OCI-LY3 (cell line): ENCODE measurements at regions not wholly inside any gene's neighbourhood (a gene's known extent, or its start where the extent isn't known, plus 50 kb on each side); places are given as distances from the start of the nearest gene placed in this dataset.

ENCODE experiments used
- H2AFZ ChIP-seq: fragments of 200-600, 300-600 bp; shearing (Covaris generic); 2 replicates; pipeline ENCODE4 v1.6.0; 2014; ENCODE audit warnings: antibody characterized with exemption, low read depth, low read length
- H3K27ac ChIP-seq: fragments of 200-600, 300-600 bp; sonication (generic); 2 replicates; pipeline ENCODE4 v1.5.1; 2014; ENCODE audit warnings: mild to moderate bottlenecking, low read length, moderate library complexity, mixed read lengths
- H3K27me3 ChIP-seq: fragments of 200-600, 300-600 bp; sonication (generic); 2 replicates; pipeline ENCODE4 v1.6.1; 2014; ENCODE audit warnings: low read depth, low read length, mixed read lengths
- H3K36me3 ChIP-seq: fragments of 200-600, 300-600 bp; sonication (generic); replicated peaks from 2 replicates; pipeline ENCODE3; 2014; ENCODE audit warnings: low read depth, low read length, mixed read lengths
- H3K4me1 ChIP-seq: fragments of 300-600, 200-600 bp; sonication (generic); 2 replicates; pipeline ENCODE4 v1.6.1; 2014; ENCODE audit warnings: low read length, mixed read lengths
- H3K4me2 ChIP-seq: fragments of 200-600, 300-600 bp; sonication (generic); 2 replicates; pipeline ENCODE4 v1.6.1; 2014; ENCODE audit warnings: low read length, mixed read lengths
- H3K4me3 ChIP-seq: fragments of 300-600, 200-600 bp; sonication (generic); 2 replicates; pipeline ENCODE4 v1.5.1; 2014; ENCODE audit warnings: antibody characterized with exemption, mild to moderate bottlenecking, low read length, moderate library complexity
- H3K79me2 ChIP-seq: fragments of 300-600, 200-600 bp; shearing (Covaris generic); 2 replicates; pipeline ENCODE4 v1.6.1; 2014; ENCODE audit warnings: mild to moderate bottlenecking, low read length, mixed read lengths
- H3K9ac ChIP-seq: fragments of 300-600, 200-600 bp; shearing (Covaris generic); 2 replicates; pipeline ENCODE4 v1.6.0; 2014; ENCODE audit warnings: mild to moderate bottlenecking, low read length, moderate library complexity
- H3K9me3 ChIP-seq: fragments of 200-600, 300-600 bp; shearing (Covaris generic); 2 replicates; pipeline ENCODE4 v1.6.1; 2014; ENCODE audit warnings: low read length, mixed read lengths; ENCODE audit not compliant: insufficient read depth
- H4K20me1 ChIP-seq: fragments of 200-600, 300-600 bp; sonication (generic); 2 replicates; pipeline ENCODE4 v1.6.1; 2016; ENCODE audit warnings: low read length, mixed read lengths; ENCODE audit not compliant: insufficient read depth
- CTCF ChIP-seq: fragments of 200-600, 300-600 bp; sonication (generic); IDR thresholded peaks from 2 replicates; pipeline ENCODE4 v1.5.1; 2014; ENCODE audit warnings: antibody characterized with exemption, low read length, low read depth
- EZH2phosphoT487 ChIP-seq: fragments of 200-600 bp; shearing (Covaris generic); IDR thresholded peaks from 2 replicates; pipeline ENCODE4 v1.6.1; 2018; ENCODE audit warnings: antibody characterized with exemption, mixed run types, low read depth

- no peak overlapping the region for H3K4me2 ChIP-seq
- H3K9me3 ChIP-seq, result no peaks in the 10 kb centered on the region
- no peaks in the 10 kb centered on the region for H3K4me1 ChIP-seq
- no peak for TF ChIP-seq CTCF
- no peak for TF ChIP-seq EZH2phosphoT487
- H2AFZ ChIP-seq, result no peak overlapping the region
- H3K36me3 ChIP-seq, result no peaks in the 10 kb centered on the region
- H3K27me3 ChIP-seq, result peaks cover 51% of the 10 kb centered on the region
- no peak overlapping the region for H3K4me3 ChIP-seq
- H3K27ac ChIP-seq, result no peak overlapping the region
- no peaks in the 10 kb centered on the region for H4K20me1 ChIP-seq
- H3K9ac ChIP-seq, result no peak overlapping the region
- H3K79me2 ChIP-seq, result no peaks in the 10 kb centered on the region
Measured at GRCh38 chr22:44428941-44429830, 68.8 kb downstream of the RTL6 start.

- no peak overlapping the region for H3K27ac ChIP-seq
- no peak overlapping the region for H3K4me2 ChIP-seq
- H3K36me3 ChIP-seq, result no peaks in the 10 kb centered on the region
- H3K27me3 ChIP-seq, result peaks cover 39% of the 10 kb centered on the region
- TF ChIP-seq EZH2phosphoT487 (no peak), CTCF (no peak)
- no peaks in the 10 kb centered on the region for H3K79me2 ChIP-seq
- no peak overlapping the region for H2AFZ ChIP-seq
- H4K20me1 ChIP-seq, result no peaks in the 10 kb centered on the region
- no peak overlapping the region for H3K9ac ChIP-seq
- no peak overlapping the region for H3K4me3 ChIP-seq
- no peaks in the 10 kb centered on the region for H3K9me3 ChIP-seq
- H3K4me1 ChIP-seq, result no peaks in the 10 kb centered on the region
Measured at GRCh38 chr22:44427611-44428470, 70.2 kb downstream of the RTL6 start.

- Histone ChIP-seq H3K9me3 (no peaks in the 10 kb centered on the region), H3K4me3 (no peak overlapping the region), H3K79me2 (no peaks in the 10 kb centered on the region), H3K9ac (no peak overlapping the region), H3K27ac (no peak overlapping the region), H3K4me2 (no peak overlapping the region), H4K20me1 (no peaks in the 10 kb centered on the region), H2AFZ (no peak overlapping the region), H3K27me3 (peaks cover 36% of the 10 kb centered on the region), H3K36me3 (no peaks in the 10 kb centered on the region), H3K4me1 (no peaks in the 10 kb centered on the region)
- no peak for TF ChIP-seq CTCF
- TF ChIP-seq EZH2phosphoT487, result no peak
Measured at GRCh38 chr22:44426981-44427380, 71.1 kb downstream of the RTL6 start.

GRCh38 chr22:44425694-44426045 is 72.4 kb downstream of the RTL6 start:
- Histone ChIP-seq H3K79me2 (no peaks in the 10 kb centered on the region), H3K27me3 (peaks cover 33% of the 10 kb centered on the region), H3K4me2 (no peak overlapping the region), H3K36me3 (no peaks in the 10 kb centered on the region), H3K4me1 (no peaks in the 10 kb centered on the region), H3K27ac (no peak overlapping the region), H3K9ac (no peak overlapping the region), H2AFZ (no peak overlapping the region), H3K4me3 (no peak overlapping the region), H3K9me3 (no peaks in the 10 kb centered on the region; the same call in 1 of the 2 replicates), H4K20me1 (no peaks in the 10 kb centered on the region)
- no peak for TF ChIP-seq CTCF
- TF ChIP-seq EZH2phosphoT487, result no peak
